ENCODE measurements at regions not wholly inside any gene's neighbourhood (a gene's known extent, or its start where the extent isn't known, plus 50 kb on each side); places are given as distances from the start of the nearest gene placed in this dataset.

DNA sequence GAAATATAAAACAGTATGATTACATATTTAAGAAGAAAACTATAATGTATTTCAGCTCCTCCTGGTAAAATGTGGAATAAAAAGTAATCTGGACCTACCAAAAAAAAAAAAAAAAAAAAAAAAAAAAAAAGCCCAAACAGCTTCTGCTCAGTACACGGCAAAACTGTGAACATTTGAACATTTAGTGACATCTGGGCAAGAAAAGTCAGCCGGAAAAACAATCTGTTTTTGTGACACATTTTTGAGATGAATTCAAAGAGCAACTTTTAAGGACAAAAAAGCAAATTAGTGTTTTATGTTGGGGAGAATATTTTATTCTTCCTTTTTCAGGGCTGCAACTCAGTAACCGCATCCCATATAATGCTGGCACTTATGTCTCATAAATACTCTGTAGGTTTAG is 649.7 kb upstream of the KCNMB2 start:
- Histone ChIP-seq H3K56ac (replicated peaks; ENCODE audit: insufficient read length, low read depth, low read length) (no peak overlapping the region), H2AK5ac (ENCODE audit: low read depth, low read length) (no peak overlapping the region), H3K4me2 (ENCODE audit: insufficient read depth in 1 of 2, low read depth in 2 of 2, low read length in 2 of 2) (no peak overlapping the region), H4K5ac (ENCODE audit: insufficient read length, low read depth, low read length) (no peak overlapping the region), H2BK120ac (replicated peaks; ENCODE audit: low read depth, low read length) (no peak overlapping the region), H3K14ac (ENCODE audit: insufficient read length) (no peak overlapping the region), H3K4me1 (replicated peaks in 1 of 4; ENCODE audit: control insufficient read depth in 3 of 4, insufficient read depth in 4 of 4, low read length in 3 of 4) (no peaks in the 10 kb centered on the region), H3K18ac (ENCODE audit: extremely low read depth, low read length) (no peak overlapping the region), H3K36me3 (ENCODE audit: control insufficient read depth in 2 of 4, insufficient read depth in 4 of 4, low read length in 3 of 4) (no peaks in the 10 kb centered on the region), H3K4me3 (ENCODE audit: extremely low read depth in 1 of 4, insufficient read depth in 2 of 4, low read depth in 3 of 4, low read length in 4 of 4) (no peak overlapping the region), H2BK20ac (ENCODE audit: low read length) (no peak overlapping the region), H3K79me1 (ENCODE audit: low read depth, low read length) (no peaks in the 10 kb centered on the region), H2AFZ (ENCODE audit: low read length) (no peak overlapping the region), H4K20me1 (replicated peaks in 1 of 2; ENCODE audit: control insufficient read depth in 1 of 2, insufficient read depth in 2 of 2, low read length in 2 of 2) (no peaks in the 10 kb centered on the region), H3K23ac (ENCODE audit: insufficient read length) (no peak overlapping the region), H4K91ac (replicated peaks; ENCODE audit: insufficient read length, low read length) (no peak overlapping the region), H3K23me2 (ENCODE audit: low read depth, low read length) (no peaks in the 10 kb centered on the region), H3K4ac (replicated peaks; ENCODE audit: insufficient read length, low read depth, low read length) (no peak overlapping the region), H3K9ac (replicated peaks in 1 of 4; ENCODE audit: extremely low read depth in 1 of 4, low read depth in 3 of 4, low read length in 3 of 4) (no peak overlapping the region), H3K79me2 (ENCODE audit: control insufficient read depth in 1 of 2, insufficient read depth in 2 of 2, low read length in 2 of 2) (no peaks in the 10 kb centered on the region), H2BK12ac (ENCODE audit: low read depth, low read length) (no peak overlapping the region), H3K9me3 (ENCODE audit: insufficient read depth in 2 of 2, low read depth in 1 of 2, low read length in 1 of 2) (0 out of 4 replicates have a peak, but pooled peaks cover 0 to 6% of the 10 kb centered on the region in 2 experiments), H3K27ac (ENCODE audit: low read depth, low read length) (no peak overlapping the region), H2BK15ac (ENCODE audit: low read length) (no peak overlapping the region), H3K27me3 (replicated peaks in 1 of 4; ENCODE audit: control insufficient read depth in 3 of 4, extremely low read depth in 1 of 4, insufficient read depth in 3 of 4, low read length in 3 of 4) (no peaks in the 10 kb centered on the region), H4K8ac (ENCODE audit: extremely low read depth, insufficient read depth, low read length) (no peak overlapping the region), H2BK5ac (ENCODE audit: low read depth, low read length) (no peak overlapping the region)
- POLR2A ChIA-PET (ENCODE audit: partially characterized antibody) = interaction anchor here (1.2 kb wide), 1 partner anchor 9 kb away, joined by 3 read pairs; no protein-coding TSS in a partner anchor
- WGBS, 2 experiments (ENCODE audit: extremely low coverage in 1 of 2, insufficient coverage in 1 of 2, insufficient read length in 1 of 2, insufficient replicate concordance in 2 of 2, low coverage in 1 of 2, low lambda C conversion rate in 2 of 2, missing lambda C conversion rate in 1 of 2) = 90% methylated on average over 3 of the region's 3 CpGs; no CpG with 5 or more reads in 1 of the 2 experiments
- CTCF ChIA-PET (ENCODE audit: partially characterized antibody) = interaction anchor here (0.6 to 1.3 kb wide), 2 partner anchors 12 to 919 kb away, joined by 3 to 4 read pairs; no protein-coding TSS in a partner anchor
- TF ChIP-seq KDM4A (IDR thresholded peaks at IDR 0.05; ENCODE audit: low read depth, low read length, severe bottlenecking) (no peak), CEBPB (IDR thresholded peaks at IDR 0.05; ENCODE audit: low read depth, low read length) (no peak), EP300 (IDR thresholded peaks at IDR 0.05; ENCODE audit: borderline replicate concordance in 1 of 2, low read depth in 2 of 2, low read length in 2 of 2) (no peak), SP1 (IDR thresholded peaks at IDR 0.05; ENCODE audit: low read depth, low read length) (no peak), SUZ12 (IDR thresholded peaks at IDR 0.05; ENCODE audit: low read length) (no peak), KDM1A (IDR thresholded peaks at IDR 0.05; ENCODE audit: borderline replicate concordance, low read length) (no peak), SAP30 (IDR thresholded peaks at IDR 0.05; ENCODE audit: insufficient read depth, insufficient replicate concordance, low read length) (no peak), JUN (IDR thresholded peaks at IDR 0.05; ENCODE audit: low read depth, low read length) (no peak), POU5F1 (IDR thresholded peaks at IDR 0.05; ENCODE audit: low read depth, low read length) (no peak)
- TF ChIP-seq, protein P1, sequence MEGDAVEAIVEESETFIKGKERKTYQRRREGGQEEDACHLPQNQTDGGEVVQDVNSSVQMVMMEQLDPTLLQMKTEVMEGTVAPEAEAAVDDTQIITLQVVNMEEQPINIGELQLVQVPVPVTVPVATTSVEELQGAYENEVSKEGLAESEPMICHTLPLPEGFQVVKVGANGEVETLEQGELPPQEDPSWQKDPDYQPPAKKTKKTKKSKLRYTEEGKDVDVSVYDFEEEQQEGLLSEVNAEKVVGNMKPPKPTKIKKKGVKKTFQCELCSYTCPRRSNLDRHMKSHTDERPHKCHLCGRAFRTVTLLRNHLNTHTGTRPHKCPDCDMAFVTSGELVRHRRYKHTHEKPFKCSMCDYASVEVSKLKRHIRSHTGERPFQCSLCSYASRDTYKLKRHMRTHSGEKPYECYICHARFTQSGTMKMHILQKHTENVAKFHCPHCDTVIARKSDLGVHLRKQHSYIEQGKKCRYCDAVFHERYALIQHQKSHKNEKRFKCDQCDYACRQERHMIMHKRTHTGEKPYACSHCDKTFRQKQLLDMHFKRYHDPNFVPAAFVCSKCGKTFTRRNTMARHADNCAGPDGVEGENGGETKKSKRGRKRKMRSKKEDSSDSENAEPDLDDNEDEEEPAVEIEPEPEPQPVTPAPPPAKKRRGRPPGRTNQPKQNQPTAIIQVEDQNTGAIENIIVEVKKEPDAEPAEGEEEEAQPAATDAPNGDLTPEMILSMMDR (IDR thresholded peaks at IDR 0.05; ENCODE audit: control extremely low read depth in 1 of 3, insufficient read depth in 1 of 3, low read depth in 1 of 3, low read length in 3 of 3) = no peak
- TF ChIP-seq, protein P2, sequence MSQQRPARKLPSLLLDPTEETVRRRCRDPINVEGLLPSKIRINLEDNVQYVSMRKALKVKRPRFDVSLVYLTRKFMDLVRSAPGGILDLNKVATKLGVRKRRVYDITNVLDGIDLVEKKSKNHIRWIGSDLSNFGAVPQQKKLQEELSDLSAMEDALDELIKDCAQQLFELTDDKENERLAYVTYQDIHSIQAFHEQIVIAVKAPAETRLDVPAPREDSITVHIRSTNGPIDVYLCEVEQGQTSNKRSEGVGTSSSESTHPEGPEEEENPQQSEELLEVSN (IDR thresholded peaks at IDR 0.05) = no peak
- FAIRE-seq (no peak), DNase-seq (ENCODE audit: low read depth in 1 of 2, low spot score in 2 of 2) (no peak)
